ENCODE measurements at regions not wholly inside any gene's neighbourhood (a gene's known extent, or its start where the extent isn't known, plus 50 kb on each side); places are given as distances from the start of the nearest gene placed in this dataset.

DNA sequence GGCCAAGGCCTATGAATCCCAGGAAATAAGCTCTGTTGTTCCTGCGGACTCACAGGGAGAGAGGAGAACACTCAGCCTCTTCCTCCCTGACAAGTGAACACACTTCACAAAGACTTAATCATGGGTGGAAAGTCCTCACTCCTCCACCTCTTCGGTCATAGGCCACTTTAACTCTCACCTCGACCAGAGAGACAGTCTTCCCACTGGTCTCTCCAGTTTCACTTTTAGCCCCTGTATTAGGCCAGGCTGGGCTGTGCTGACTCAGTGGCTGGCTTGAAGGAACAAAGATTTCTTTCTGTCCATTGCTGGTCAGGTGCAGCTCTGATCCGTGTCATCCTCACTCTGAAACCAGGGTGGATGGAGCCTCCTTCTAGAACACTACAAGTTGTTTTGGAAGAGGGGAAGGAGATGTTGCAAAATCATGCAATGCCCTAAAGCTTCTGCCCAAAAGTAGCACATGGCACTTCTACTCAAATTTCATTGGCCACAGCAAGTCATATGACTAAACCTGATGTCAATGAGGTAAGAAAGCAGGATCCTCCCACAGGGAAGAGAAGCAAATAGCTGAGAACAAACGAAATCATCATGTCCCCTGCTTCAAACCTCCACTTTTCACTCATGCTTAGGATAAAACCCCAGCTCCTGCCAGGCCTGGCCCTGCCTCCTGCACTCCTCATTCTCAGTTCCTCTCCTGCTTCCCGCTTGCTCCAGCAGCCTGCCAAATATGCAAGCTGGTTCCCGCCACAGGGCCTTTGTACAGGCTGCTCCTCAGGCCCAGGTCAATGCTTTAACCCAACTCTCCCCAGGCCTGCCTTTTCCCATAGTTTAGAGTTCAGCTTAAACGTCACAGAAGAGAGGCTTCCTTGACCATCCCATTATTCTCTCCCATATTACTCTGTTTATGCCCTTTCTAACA, 150.5 kb upstream of the RUNX3 start:
- 0 out of 2 replicates have a peak, but pooled peaks cover 5% of the 10 kb centered on the region for H3K9me3 ChIP-seq (ENCODE audit: low read length)
- peaks cover 10% of the 10 kb centered on the region for H3K4me1 ChIP-seq (ENCODE audit: insufficient read depth, low read length, poor library complexity, severe bottlenecking)
- no peak overlapping the region for H3K4me3 ChIP-seq (ENCODE audit: low read depth, low read length, poor library complexity, severe bottlenecking)
- BruUV-seq (replicated peaks): no TSS peak
- TF ChIP-seq EZH2phosphoT487 (IDR thresholded peaks at IDR 0.05; ENCODE audit: borderline replicate concordance, low read depth, low read length): no peak
- TF ChIP-seq, protein P1, sequence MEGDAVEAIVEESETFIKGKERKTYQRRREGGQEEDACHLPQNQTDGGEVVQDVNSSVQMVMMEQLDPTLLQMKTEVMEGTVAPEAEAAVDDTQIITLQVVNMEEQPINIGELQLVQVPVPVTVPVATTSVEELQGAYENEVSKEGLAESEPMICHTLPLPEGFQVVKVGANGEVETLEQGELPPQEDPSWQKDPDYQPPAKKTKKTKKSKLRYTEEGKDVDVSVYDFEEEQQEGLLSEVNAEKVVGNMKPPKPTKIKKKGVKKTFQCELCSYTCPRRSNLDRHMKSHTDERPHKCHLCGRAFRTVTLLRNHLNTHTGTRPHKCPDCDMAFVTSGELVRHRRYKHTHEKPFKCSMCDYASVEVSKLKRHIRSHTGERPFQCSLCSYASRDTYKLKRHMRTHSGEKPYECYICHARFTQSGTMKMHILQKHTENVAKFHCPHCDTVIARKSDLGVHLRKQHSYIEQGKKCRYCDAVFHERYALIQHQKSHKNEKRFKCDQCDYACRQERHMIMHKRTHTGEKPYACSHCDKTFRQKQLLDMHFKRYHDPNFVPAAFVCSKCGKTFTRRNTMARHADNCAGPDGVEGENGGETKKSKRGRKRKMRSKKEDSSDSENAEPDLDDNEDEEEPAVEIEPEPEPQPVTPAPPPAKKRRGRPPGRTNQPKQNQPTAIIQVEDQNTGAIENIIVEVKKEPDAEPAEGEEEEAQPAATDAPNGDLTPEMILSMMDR (conservative IDR thresholded peaks at IDR 0.05; ENCODE audit: low read length): no peak
- POLR2A ChIA-PET: interaction anchor here (0.7 to 1.1 kb wide), 2 partner anchors 12 to 66 kb away, joined by 3 to 5 read pairs; no protein-coding TSS in a partner anchor
- peak; percentile 33 for DNase-seq (ENCODE audit: low spot score)
- H3K79me2 ChIP-seq (ENCODE audit: insufficient read depth, low read depth, low read length): no peaks in the 10 kb centered on the region
- intact Hi-C loops (cut with micrococcal nuclease; ENCODE audit: unreplicated experiment): no loop called here
- CTCF ChIA-PET (ENCODE audit: unreplicated experiment): interaction anchor here (0.6 to 0.7 kb wide), 2 partner anchors 9 to 56 kb away, joined by 3 read pairs; no protein-coding TSS in a partner anchor
- no peak overlapping the region for H3K27ac ChIP-seq (ENCODE audit: low read depth, low read length, poor library complexity, severe bottlenecking)
- H3K36me3 ChIP-seq (ENCODE audit: insufficient read depth, low read length): no peaks in the 10 kb centered on the region
- H3K4me2 ChIP-seq (ENCODE audit: low read length): no peak overlapping the region
- peak overlapping the region; percentile 89 for H2AFZ ChIP-seq (ENCODE audit: low read length)
- no peaks in the 10 kb centered on the region for H3K9me2 ChIP-seq (ENCODE audit: insufficient read depth, low read length)
- H4K20me1 ChIP-seq (ENCODE audit: insufficient read depth, low read length): no peaks in the 10 kb centered on the region

DNA sequence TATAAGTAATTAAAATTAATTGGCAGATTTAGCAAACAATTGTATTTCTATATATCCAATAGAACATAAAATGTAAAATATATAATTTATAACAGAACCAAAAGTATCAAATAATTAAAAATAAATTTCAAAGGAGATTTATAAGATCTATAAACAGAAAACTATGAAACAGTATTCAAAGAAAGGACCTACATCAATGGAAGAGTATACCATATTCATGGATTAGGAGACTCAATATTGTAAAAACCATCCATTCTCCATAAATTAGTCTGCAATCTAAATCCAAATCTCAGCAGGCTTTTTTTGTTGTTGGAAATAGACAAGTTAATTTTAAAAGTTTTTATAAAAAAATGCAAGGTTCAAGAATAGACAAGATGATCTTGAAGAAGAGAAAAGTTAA, 149.0 kb upstream of the RUNX3 start:
- no peak for DNase-seq (ENCODE audit: low spot score)
- H2AFZ ChIP-seq (ENCODE audit: low read length): no peak overlapping the region
- TF ChIP-seq, protein P1 (conservative IDR thresholded peaks at IDR 0.05; ENCODE audit: low read length): no peak
- no peak for TF ChIP-seq EZH2phosphoT487 (IDR thresholded peaks at IDR 0.05; ENCODE audit: borderline replicate concordance, low read depth, low read length)
- H3K9me2 ChIP-seq (ENCODE audit: insufficient read depth, low read length): no peaks in the 10 kb centered on the region
- ChIA-PET CTCF (ENCODE audit: unreplicated experiment) (no interaction called here), POLR2A (interaction anchor here (0.5 kb wide), 1 partner anchor 87 kb away, joined by 3 read pairs; no protein-coding TSS in a partner anchor)
- H3K27ac ChIP-seq (ENCODE audit: low read depth, low read length, poor library complexity, severe bottlenecking): no peak overlapping the region
- H3K4me3 ChIP-seq (ENCODE audit: low read depth, low read length, poor library complexity, severe bottlenecking): no peak overlapping the region
- H3K4me2 ChIP-seq (ENCODE audit: low read length): no peak overlapping the region
- intact Hi-C loops (cut with micrococcal nuclease; ENCODE audit: unreplicated experiment): no loop called here
- no peaks in the 10 kb centered on the region for H4K20me1 ChIP-seq (ENCODE audit: insufficient read depth, low read length)
- H3K36me3 ChIP-seq (ENCODE audit: insufficient read depth, low read length): no peaks in the 10 kb centered on the region
- BruUV-seq (replicated peaks): no TSS peak
- 0 out of 2 replicates have a peak, but pooled peaks cover 5% of the 10 kb centered on the region for H3K9me3 ChIP-seq (ENCODE audit: low read length)
- H3K79me2 ChIP-seq (ENCODE audit: insufficient read depth, low read depth, low read length): no peaks in the 10 kb centered on the region
- peaks cover 10% of the 10 kb centered on the region for H3K4me1 ChIP-seq (ENCODE audit: insufficient read depth, low read length, poor library complexity, severe bottlenecking)
